SIG-M5 treated with dmso at 0.1 percent for 504 hours (cell line): ENCODE measurements at regions not wholly inside any gene's neighbourhood (a gene's known extent, or its start where the extent isn't known, plus 50 kb on each side); places are given as distances from the start of the nearest gene placed in this dataset.
"Not testable (repeated sequence)": the region's sequence is repeated elsewhere in the genome, so short reads cannot be mapped to it uniquely, and the experiment has no call there.

ENCODE experiments used
- DNase-seq: peaks from one replicate; lab custom pipeline; 2025; ENCODE audit not compliant: unreplicated experiment; lab: John Stamatoyannopoulos, UW

GRCh38 chr20:60096166-60096565, 137.9 kb downstream of the CDH26 start:
- DNase-seq = no peak

GRCh38 chr20:60097285-60097684, 139.1 kb downstream of the CDH26 start:
- peak; percentile 80 for DNase-seq

- DNase-seq = no peak
Measured at GRCh38 chr20:60100780-60101179, 142.6 kb downstream of the CDH26 start.

- DNase-seq = no peak
Measured at GRCh38 chr20:60101201-60101890, 143.1 kb downstream of the CDH26 start.

GRCh38 chr20:60101891-60102281, 143.7 kb downstream of the CDH26 start:
- no peak for DNase-seq

- DNase-seq = no peak
Measured at GRCh38 chr20:60102665-60103210, 144.5 kb downstream of the CDH26 start.

GRCh38 chr20:60104993-60105803, 147.0 kb downstream of the CDH26 start:
- no peak for DNase-seq

GRCh38 chr20:60106186-60106585, 148.0 kb downstream of the CDH26 start:
- not testable (repeated sequence) for DNase-seq

GRCh38 chr20:60107621-60108390, 149.6 kb downstream of the CDH26 start:
- DNase-seq = no peak

GRCh38 chr20:60108397-60108796, 150.2 kb downstream of the CDH26 start:
- no peak for DNase-seq

- DNase-seq = peak; percentile 62
Measured at GRCh38 chr20:60113024-60113724, 155.0 kb downstream of the CDH26 start.

GRCh38 chr20:60113771-60114170, 155.5 kb downstream of the CDH26 start:
- DNase-seq = peak; percentile 14

GRCh38 chr20:60115451-60115850, 157.2 kb downstream of the CDH26 start:
- no peak for DNase-seq

GRCh38 chr20:60116128-60116909, 158.1 kb downstream of the CDH26 start:
- no peak for DNase-seq

GRCh38 chr20:60117065-60117464, 158.8 kb downstream of the CDH26 start:
- peak; percentile 91 for DNase-seq

- no peak for DNase-seq
Measured at GRCh38 chr20:60121903-60122302, 163.7 kb downstream of the CDH26 start.

- DNase-seq = no peak
Measured at GRCh38 chr20:60122671-60123070, 164.4 kb downstream of the CDH26 start.

GRCh38 chr20:60123096-60123495, 164.9 kb downstream of the CDH26 start:
- no peak for DNase-seq

- DNase-seq = no peak
Measured at GRCh38 chr20:60123652-60124051, 165.4 kb downstream of the CDH26 start.

GRCh38 chr20:60124776-60125381, 166.7 kb downstream of the CDH26 start:
- no peak for DNase-seq
